GF-D8 (cell line): ENCODE measurements at regions not wholly inside any gene's neighbourhood (a gene's known extent, or its start where the extent isn't known, plus 50 kb on each side); places are given as distances from the start of the nearest gene placed in this dataset.
"Not testable (repeated sequence)": the region's sequence is repeated elsewhere in the genome, so short reads cannot be mapped to it uniquely, and the experiment has no call there.

Experiments
- DNase-seq: peaks from one replicate; lab custom pipeline; 2025; lab: John Stamatoyannopoulos, UW

GRCh38 chr6:139753198-139753861 lies 378.9 kb upstream of the CITED2 start:
- no peak for DNase-seq

- no peak for DNase-seq
Measured at GRCh38 chr6:139752086-139752485, 377.6 kb upstream of the CITED2 start.

GRCh38 chr6:139751179-139751578 lies 376.7 kb upstream of the CITED2 start:
- DNase-seq, result no peak

DNA sequence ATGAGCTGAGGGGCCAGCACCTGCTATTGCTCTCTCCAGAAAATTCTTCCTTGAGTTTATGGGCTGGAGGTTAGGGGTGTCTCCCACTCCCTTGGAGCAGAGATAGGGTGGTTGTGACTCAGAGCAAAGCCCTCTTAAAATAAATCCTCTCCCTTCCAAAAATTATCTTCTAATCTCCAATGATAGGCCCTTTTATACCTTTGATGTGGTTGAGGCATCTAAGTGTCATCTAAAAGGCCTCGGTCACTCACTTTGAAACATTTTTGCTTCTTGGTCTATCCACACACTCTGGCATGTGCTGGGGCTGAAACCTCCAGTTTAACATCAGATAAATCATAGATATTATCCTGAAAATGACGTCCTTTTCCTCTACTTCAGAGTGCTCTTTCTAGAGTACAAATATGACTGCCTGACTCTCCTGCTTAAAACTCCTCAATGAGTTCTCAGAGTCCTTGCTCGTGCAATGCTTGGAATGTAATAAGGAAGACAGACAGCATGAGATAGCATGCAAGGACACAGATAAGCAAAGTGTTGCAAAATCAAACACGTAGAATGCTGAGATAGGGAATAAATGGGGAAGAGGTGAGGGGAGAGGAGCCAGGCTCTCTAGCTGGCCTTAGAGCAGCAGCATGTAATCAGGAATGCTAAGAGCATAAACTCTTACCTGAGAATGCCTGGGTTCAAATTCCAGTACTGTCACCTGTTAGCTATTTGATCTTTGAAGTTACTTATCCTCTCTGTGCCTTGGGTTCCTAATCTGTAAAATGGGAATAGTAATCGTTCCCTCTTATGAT lies 374.1 kb upstream of the CITED2 start:
- no peak for DNase-seq

- no peak for DNase-seq
Measured at GRCh38 chr6:139747154-139747553, 372.7 kb upstream of the CITED2 start.

GRCh38 chr6:139744891-139745290 lies 370.4 kb upstream of the CITED2 start:
- no peak for DNase-seq

- DNase-seq, result no peak
Measured at GRCh38 chr6:139743664-139744437, 369.4 kb upstream of the CITED2 start.

DNA sequence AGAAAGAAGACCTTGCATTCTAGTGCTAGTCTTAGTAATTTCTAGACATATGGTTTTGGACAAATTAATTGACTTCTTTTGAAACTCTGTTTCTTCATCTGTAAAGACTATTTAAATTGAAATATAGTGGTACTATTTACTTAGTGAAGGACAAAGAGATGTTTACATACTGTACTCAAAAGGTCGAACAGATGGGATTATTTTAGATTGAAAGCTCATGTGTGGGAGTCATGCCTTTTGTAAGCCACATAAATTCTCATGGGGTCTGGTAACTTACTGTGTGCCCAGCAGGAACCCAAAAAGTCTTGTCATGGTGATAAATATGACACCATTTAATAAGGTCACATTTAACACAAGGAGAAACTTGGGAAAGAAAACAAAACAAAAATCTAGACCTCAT lies 368.2 kb upstream of the CITED2 start:
- no peak for DNase-seq

DNA sequence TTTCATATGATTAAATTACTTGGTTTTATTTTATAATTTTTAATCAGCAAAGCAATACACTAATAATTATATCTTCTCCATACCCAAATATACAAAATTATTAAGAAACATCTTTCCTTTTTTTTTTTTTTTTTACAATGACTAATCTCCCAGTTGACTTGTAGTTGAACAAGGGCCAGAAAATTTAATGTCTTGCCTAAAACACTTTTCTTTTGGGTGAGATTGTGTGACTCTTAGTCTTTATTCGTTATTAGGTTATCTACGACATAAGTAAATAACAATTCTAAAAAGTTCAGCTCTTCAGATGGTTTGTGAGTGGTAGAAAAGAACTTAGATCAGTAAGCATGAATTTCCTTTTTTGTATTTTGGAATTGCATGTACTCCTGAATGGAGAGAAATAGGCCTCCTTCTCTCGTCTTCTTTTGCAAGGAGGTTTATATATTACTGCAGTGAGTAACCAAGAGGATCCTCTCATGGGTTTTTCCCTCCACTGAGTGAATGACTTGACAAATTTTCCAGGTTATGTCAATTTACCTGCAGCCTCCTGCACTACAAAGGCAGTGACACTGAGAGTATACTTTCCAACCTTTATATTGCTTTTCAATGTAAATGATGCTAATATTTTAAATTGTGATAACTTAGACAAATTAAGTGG lies 364.5 kb upstream of the CITED2 start:
- DNase-seq, result no peak

DNA sequence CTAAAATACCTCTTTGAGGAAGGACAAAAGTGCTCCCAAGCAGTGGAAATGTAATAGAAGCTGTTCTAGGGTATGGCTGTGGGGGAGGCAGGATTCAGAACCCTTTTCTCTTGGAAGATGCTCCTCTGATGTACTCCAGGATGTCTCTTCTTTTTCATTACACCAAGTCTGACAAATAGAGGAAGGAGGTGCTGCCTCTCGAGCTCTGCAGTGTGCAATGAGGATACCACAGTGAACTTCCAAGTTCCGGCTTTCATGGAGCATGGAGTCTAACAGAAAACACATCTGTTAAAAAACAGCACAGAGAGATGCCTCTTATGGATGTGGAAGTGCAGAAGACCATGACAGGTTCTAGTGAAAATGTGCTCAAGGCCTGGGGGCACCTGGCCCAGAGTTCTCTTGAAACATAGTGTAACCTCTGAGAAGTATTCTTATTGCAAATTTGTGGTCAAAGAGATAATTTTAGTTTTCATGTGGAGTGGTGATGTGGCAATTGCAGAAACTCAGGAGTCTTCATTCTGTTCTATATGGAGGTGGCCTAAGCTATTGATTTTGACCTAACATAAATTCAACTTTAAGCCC lies 362.0 kb upstream of the CITED2 start:
- no peak for DNase-seq

- no peak for DNase-seq
Measured at GRCh38 chr6:139732451-139732850, 358.0 kb upstream of the CITED2 start.

- no peak for DNase-seq
Measured at GRCh38 chr6:139730340-139730974, 356.0 kb upstream of the CITED2 start.

DNA sequence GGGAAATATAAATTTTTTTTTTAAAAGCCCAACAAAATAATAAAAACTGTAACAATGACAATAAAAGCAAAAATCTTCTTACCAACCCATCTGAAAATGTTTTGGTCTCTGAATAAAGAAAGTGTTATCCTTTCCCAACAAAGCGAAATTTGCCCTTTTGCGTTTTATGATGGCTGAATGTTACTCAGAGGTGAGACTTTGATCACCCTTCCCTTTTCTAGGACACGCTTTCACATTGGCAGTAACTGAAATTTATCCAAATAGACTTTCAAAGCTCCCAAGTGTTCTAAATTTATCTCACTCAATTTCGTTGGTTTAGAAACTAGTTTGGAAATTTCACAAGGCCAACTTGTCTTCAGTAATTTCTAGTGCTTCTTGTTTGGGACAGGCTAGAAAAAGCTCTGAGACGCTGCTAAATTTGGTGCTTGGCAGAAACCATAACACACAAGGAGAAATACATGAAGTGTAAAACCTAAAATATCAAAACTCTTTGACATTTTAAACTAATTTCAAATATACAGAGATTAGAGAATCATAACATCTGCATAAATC lies 354.5 kb upstream of the CITED2 start:
- DNase-seq, result no peak

GRCh38 chr6:139726272-139726671 lies 351.8 kb upstream of the CITED2 start:
- not testable (repeated sequence) for DNase-seq

GRCh38 chr6:139722530-139722929 lies 348.1 kb upstream of the CITED2 start:
- no peak for DNase-seq

DNA sequence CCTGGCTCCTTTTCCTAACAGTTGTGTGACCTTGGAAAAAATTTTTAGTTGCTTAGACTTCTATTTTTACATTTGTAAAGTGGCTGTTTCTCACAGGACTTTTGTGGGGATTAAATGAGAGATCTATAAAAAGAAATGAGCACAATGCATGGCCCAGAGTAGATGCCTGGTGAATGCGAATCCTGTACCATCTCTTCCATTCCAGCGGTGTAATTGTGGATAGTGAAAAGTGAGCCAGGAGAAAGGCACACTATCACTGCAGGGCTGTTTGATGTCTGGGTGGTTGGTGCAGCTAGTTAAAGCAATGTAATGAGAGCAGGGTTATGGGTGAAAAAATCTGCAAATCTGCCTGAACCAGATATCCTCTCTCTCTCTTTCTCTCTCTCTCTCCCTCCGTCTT lies 347.5 kb upstream of the CITED2 start:
- no peak for DNase-seq

DNA sequence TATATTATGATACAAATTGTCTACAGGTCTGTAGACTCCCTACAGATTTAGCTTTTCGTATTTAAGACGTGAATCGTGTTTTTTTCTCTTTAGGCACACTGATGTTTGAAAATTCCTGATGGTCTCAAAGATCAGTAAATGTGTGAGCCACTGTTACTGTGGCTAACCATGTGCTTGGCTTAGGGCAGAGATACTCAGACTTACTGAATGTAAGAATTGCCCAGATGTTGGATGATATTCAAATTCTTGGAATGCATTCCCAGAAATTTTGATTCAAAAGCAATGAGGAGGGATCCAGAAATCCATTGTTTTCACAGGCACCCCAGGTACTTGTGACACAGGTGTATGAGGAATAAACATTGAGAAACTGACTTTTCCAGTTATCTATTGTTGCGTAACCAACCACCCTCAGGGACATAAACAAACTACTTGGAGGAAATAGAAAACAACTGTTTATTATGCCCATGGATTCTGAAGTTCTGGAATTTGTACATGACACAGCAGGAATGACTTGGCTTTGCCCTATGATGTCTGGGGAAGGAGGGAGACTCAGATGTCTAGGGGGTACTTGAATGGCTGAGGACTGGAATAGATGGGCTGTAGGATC lies 339.6 kb upstream of the CITED2 start:
- no peak for DNase-seq

DNA sequence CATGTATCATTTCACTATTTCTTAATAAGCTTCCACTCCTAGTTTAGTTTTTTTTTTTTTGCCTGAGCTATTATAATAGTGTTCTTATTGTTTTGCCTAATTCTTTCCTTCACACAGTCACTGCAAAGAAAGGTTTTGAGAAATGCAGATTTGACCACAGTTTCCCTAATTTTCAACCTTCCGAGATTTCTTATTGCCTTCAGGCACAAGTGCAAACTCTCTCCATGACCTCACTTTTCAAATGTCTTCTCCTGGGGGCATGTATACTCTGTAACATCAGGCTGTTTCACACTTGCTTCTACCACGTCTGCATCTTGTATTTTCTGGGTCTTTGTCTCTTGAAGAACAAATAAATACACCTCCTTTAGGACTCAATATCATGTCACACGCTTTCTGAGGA lies 339.0 kb upstream of the CITED2 start:
- no peak for DNase-seq

DNA sequence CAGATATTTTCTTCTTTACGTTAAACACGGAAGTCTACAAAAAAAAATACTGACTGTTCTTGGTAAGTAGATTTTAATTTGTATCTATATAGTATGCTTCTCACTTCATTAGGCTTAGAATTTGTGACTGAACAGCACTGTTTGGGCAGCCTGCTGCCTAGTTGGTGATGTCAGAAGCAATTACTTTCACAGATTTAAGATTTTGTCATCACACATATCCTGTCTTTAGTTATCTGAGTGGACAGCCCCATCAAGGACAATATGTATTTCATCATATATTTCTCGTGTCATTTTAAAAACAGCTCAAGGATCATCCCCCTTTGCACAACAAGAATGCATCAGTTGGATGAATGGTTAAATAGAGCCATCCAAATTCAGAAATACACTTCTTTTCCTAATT lies 338.4 kb upstream of the CITED2 start:
- no peak for DNase-seq

DNA sequence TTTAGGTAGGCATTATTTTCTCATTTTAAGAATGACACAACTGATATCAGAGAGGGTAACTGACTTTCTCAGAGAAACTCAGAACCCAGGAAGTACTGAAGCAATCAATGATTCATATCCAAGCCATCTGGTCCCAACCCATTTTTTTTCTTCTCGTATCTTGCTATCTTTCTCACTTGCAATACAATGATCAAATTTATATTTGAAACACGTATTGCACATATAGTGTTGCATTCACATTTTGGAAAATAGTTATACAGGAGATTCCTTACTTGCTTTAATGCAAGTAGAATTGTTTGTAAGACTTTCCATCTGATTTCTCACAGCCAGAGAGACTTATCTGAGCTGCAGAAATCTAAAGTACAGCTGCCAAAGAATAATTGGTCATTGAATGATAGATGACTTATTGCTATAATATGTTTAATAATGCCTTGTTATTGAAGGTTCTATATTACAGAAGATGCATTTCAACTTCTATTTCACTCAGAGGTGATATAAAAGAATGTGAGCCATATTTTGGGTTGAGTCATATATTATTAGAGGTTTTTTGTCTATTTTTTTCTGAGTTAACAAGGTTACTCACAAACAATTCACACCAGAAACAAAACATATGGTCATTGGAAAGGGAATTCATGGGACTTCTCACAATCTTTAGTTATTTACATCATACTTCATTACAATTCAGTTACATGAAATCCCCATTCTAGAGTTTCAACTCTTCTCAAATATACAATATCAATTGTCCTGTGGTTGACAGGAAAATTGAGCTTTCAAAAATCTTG lies 337.5 kb upstream of the CITED2 start:
- DNase-seq, result no peak
